ENCODE measurements at regions not wholly inside any gene's neighbourhood (a gene's known extent, or its start where the extent isn't known, plus 50 kb on each side); places are given as distances from the start of the nearest gene placed in this dataset.
"Not testable (repeated sequence)": the region's sequence is repeated elsewhere in the genome, so short reads cannot be mapped to it uniquely, and the experiment has no call there.

DNA sequence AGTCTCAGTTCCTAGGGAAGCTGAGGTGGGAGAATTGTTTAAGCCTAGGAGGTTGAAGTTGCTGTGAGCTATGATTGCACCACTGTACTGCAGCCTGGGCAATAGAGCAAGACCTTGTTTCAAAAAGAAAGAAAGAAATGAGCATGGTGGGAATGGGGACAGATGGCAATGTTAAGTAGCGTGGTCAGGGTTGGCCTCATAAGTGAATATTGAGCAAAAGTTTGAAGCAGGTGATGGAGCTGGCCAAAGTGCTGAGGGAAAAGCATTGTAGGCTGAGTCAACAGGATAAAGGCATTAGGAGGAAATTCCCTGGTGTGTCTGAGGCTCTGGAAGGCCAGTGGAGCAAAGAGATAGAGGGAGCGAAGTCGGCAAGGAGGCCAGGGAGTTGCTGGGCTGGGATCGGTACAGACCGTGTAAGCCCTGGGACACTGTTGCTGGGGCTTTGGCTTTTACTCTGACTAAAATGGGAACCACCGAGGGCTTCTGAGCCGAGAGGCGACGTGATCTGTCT is 151.0 kb downstream of the RALA start:
- not testable (repeated sequence) for TF ChIP-seq BHLHE40 (IDR thresholded peaks at IDR 0.05; ENCODE audit: low read depth, low read length); KDM5A (IDR thresholded peaks at IDR 0.05); RAD21 (conservative IDR thresholded peaks at IDR 0.05 in 1 of 2, IDR thresholded peaks at IDR 0.05 in 1 of 2); SMC3 (IDR thresholded peaks at IDR 0.05); MYC (IDR thresholded peaks at IDR 0.05; ENCODE audit: borderline replicate concordance, low read length); POLR2A (IDR thresholded peaks at IDR 0.05; ENCODE audit: low read length); CHD4 (IDR thresholded peaks at IDR 0.05; ENCODE audit: borderline replicate concordance); JUN (IDR thresholded peaks at IDR 0.05); EP300 (IDR thresholded peaks at IDR 0.05); CEBPB (IDR thresholded peaks at IDR 0.05); ZC3H11A (IDR thresholded peaks at IDR 0.05)
- TF ChIP-seq, protein P1, sequence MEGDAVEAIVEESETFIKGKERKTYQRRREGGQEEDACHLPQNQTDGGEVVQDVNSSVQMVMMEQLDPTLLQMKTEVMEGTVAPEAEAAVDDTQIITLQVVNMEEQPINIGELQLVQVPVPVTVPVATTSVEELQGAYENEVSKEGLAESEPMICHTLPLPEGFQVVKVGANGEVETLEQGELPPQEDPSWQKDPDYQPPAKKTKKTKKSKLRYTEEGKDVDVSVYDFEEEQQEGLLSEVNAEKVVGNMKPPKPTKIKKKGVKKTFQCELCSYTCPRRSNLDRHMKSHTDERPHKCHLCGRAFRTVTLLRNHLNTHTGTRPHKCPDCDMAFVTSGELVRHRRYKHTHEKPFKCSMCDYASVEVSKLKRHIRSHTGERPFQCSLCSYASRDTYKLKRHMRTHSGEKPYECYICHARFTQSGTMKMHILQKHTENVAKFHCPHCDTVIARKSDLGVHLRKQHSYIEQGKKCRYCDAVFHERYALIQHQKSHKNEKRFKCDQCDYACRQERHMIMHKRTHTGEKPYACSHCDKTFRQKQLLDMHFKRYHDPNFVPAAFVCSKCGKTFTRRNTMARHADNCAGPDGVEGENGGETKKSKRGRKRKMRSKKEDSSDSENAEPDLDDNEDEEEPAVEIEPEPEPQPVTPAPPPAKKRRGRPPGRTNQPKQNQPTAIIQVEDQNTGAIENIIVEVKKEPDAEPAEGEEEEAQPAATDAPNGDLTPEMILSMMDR (IDR thresholded peaks at IDR 0.05): not testable (repeated sequence)
- TF ChIP-seq, protein P2, sequence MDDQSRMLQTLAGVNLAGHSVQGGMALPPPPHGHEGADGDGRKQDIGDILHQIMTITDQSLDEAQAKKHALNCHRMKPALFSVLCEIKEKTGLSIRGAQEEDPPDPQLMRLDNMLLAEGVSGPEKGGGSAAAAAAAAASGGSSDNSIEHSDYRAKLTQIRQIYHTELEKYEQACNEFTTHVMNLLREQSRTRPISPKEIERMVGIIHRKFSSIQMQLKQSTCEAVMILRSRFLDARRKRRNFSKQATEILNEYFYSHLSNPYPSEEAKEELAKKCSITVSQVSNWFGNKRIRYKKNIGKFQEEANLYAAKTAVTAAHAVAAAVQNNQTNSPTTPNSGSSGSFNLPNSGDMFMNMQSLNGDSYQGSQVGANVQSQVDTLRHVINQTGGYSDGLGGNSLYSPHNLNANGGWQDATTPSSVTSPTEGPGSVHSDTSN (IDR thresholded peaks at IDR 0.05): not testable (repeated sequence)
- TF ChIP-seq, protein P3, sequence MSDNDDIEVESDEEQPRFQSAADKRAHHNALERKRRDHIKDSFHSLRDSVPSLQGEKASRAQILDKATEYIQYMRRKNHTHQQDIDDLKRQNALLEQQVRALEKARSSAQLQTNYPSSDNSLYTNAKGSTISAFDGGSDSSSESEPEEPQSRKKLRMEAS (IDR thresholded peaks at IDR 0.05): not testable (repeated sequence)
